ENCODE measurements at regions not wholly inside any gene's neighbourhood (a gene's known extent, or its start where the extent isn't known, plus 50 kb on each side); places are given as distances from the start of the nearest gene placed in this dataset.

DNA sequence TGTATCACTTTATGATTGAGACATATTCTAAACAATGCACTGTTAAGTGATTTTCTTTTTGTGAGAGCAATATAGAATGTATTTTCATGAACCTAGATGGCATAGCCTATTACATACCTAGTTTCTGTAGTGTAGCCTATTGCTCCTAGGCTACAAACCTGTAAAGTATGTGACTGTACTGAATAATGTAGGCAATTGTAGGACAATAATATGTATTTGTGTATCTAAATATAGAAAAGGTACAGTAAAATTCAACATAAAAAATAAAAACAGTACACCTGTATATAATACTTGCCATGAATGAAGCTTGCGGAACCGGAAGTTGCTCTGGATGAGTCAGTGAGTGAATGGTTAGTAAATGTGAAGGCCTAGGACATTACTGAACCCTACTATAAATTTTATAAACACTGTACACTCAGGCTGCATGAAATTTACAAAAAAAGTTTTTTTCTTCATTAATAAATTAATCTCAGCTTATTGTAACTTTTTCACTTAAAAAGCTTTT is 106.7 kb downstream of the VSIG4 start (continued):
- TF ChIP-seq, protein P1, sequence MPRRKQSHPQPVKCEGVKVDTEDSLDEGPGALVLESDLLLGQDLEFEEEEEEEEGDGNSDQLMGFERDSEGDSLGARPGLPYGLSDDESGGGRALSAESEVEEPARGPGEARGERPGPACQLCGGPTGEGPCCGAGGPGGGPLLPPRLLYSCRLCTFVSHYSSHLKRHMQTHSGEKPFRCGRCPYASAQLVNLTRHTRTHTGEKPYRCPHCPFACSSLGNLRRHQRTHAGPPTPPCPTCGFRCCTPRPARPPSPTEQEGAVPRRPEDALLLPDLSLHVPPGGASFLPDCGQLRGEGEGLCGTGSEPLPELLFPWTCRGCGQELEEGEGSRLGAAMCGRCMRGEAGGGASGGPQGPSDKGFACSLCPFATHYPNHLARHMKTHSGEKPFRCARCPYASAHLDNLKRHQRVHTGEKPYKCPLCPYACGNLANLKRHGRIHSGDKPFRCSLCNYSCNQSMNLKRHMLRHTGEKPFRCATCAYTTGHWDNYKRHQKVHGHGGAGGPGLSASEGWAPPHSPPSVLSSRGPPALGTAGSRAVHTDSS (CRISPR knock-in tag; conservative IDR thresholded peaks at IDR 0.05): no peak
- TF ChIP-seq CBX2 (IDR thresholded peaks at IDR 0.05; ENCODE audit: low read depth, low read length) (no peak), CBX2 (CRISPR knock-in tag; IDR thresholded peaks at IDR 0.05; ENCODE audit: low read depth) (no peak)

DNA sequence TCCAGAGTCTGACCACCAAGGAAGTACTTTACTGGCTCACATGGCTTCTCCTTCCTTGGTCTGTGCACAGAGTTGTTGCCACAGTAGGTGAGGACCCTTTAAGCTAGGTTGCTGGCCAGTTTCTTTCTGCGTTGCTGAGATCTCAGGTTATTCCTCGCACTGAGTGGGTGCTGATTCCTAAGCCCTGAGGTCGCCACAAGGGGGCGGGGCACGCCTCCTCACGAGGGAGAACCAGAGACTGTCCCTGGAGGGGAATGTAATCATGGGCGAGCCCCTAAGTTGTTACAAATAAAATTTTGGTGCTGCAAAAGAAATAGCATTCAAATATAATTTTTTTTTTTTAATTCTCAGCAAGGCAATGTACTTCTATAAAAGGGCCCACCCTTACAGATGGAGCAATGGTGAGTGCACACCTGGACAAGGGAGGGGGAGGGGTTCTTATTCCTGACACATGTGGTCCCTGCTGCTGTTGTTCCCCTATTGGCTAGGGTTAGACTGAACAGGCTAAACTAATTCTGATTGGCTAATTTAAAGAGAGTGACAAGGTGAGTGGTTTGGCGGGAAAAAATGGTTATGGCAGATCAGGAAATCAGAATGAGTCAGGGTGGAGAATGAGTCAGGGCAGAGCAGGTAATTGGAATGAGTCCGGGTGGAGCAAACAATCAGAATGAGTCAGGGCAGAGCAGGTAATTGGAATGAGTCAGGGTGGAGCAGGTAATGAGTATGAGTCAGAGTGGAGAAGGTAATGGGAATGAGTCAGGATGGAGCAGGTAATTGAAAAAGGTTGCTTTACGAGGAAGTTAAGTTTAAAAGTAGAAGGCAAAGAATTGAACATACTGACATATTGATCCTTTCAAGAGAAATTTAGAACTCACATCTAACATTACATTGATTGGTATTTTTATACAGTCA is 107.5 kb downstream of the VSIG4 start:
- FAIRE-seq: no peak
- H3K36me3 ChIP-seq (replicated peaks in 1 of 2; ENCODE audit: control insufficient read depth in 1 of 2, insufficient read depth in 2 of 2, low read length in 2 of 2): no peaks in the 10 kb centered on the region
- no peak overlapping the region for H3K27ac ChIP-seq (ENCODE audit: extremely low read length, insufficient read depth, low read length)
- ATAC-seq: peak; percentile 89
- in situ Hi-C loops (cut with HindIII; ENCODE audit: extremely low pct_ligation_motif_present, low pct_unique_long_range_greater_than_20kb) (no loop called here), intact Hi-C loops (cut with micrococcal nuclease; ENCODE audit: unreplicated experiment) (no loop called here)
- ChIA-PET CTCF (ENCODE audit: low intra/inter-chr PET ratio, low total read pairs) (interaction anchor here (1.2 kb wide), 1 partner anchor 799 kb away, joined by 3 read pairs; no protein-coding TSS in a partner anchor), POLR2A (no interaction called here)
- H3K9ac ChIP-seq (ENCODE audit: insufficient read depth, low read depth, low read length): no peak overlapping the region
- BruUV-seq (replicated peaks): no TSS peak
- no peaks in the 10 kb centered on the region for H3K27me3 ChIP-seq (ENCODE audit: control insufficient read depth in 1 of 2, insufficient read depth in 2 of 2, low read length in 2 of 2)
- H3K4me3 ChIP-seq (replicated peaks in 1 of 3; ENCODE audit: insufficient read depth in 1 of 3, low read depth in 2 of 3, low read length in 3 of 3): no peak overlapping the region
- H3K9me3 ChIP-seq (ENCODE audit: low read length): no peaks in the 10 kb centered on the region
- WGBS (ENCODE audit: low lambda C conversion rate): 3% methylated on average over 7 of the region's 10 CpGs
- TF ChIP-seq FOXA3 (CRISPR knock-in tag; IDR thresholded peaks at IDR 0.05): no peak
- TF ChIP-seq, protein P2, sequence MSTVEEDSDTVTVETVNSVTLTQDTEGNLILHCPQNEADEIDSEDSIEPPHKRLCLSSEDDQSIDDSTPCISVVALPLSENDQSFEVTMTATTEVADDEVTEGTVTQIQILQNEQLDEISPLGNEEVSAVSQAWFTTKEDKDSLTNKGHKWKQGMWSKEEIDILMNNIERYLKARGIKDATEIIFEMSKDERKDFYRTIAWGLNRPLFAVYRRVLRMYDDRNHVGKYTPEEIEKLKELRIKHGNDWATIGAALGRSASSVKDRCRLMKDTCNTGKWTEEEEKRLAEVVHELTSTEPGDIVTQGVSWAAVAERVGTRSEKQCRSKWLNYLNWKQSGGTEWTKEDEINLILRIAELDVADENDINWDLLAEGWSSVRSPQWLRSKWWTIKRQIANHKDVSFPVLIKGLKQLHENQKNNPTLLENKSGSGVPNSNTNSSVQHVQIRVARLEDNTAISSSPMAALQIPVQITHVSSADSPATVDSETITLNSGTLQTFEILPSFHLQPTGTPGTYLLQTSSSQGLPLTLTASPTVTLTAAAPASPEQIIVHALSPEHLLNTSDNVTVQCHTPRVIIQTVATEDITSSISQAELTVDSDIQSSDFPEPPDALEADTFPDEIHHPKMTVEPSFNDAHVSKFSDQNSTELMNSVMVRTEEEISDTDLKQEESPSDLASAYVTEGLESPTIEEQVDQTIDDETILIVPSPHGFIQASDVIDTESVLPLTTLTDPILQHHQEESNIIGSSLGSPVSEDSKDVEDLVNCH (CRISPR knock-in tag; IDR thresholded peaks at IDR 0.05): no peak
- peak; percentile 19; the same call in 1 of the 2 replicates for TF ChIP-seq FOSL2 (CRISPR knock-in tag; IDR thresholded peaks at IDR 0.05)
- TF ChIP-seq CENPT (CRISPR knock-in tag; IDR thresholded peaks at IDR 0.05; ENCODE audit: low read depth): no peak
- peak; percentile 25; the same call in 1 of the 2 replicates for TF ChIP-seq STAG1 (CRISPR knock-in tag; IDR thresholded peaks at IDR 0.05)
- TF ChIP-seq, protein P3, sequence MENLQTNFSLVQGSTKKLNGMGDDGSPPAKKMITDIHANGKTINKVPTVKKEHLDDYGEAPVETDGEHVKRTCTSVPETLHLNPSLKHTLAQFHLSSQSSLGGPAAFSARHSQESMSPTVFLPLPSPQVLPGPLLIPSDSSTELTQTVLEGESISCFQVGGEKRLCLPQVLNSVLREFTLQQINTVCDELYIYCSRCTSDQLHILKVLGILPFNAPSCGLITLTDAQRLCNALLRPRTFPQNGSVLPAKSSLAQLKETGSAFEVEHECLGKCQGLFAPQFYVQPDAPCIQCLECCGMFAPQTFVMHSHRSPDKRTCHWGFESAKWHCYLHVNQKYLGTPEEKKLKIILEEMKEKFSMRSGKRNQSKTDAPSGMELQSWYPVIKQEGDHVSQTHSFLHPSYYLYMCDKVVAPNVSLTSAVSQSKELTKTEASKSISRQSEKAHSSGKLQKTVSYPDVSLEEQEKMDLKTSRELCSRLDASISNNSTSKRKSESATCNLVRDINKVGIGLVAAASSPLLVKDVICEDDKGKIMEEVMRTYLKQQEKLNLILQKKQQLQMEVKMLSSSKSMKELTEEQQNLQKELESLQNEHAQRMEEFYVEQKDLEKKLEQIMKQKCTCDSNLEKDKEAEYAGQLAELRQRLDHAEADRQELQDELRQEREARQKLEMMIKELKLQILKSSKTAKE (CRISPR knock-in tag; IDR thresholded peaks at IDR 0.05; ENCODE audit: borderline replicate concordance): no peak
- TF ChIP-seq TOPORS (CRISPR knock-in tag; IDR thresholded peaks at IDR 0.05): no peak
- TF ChIP-seq, protein P4, sequence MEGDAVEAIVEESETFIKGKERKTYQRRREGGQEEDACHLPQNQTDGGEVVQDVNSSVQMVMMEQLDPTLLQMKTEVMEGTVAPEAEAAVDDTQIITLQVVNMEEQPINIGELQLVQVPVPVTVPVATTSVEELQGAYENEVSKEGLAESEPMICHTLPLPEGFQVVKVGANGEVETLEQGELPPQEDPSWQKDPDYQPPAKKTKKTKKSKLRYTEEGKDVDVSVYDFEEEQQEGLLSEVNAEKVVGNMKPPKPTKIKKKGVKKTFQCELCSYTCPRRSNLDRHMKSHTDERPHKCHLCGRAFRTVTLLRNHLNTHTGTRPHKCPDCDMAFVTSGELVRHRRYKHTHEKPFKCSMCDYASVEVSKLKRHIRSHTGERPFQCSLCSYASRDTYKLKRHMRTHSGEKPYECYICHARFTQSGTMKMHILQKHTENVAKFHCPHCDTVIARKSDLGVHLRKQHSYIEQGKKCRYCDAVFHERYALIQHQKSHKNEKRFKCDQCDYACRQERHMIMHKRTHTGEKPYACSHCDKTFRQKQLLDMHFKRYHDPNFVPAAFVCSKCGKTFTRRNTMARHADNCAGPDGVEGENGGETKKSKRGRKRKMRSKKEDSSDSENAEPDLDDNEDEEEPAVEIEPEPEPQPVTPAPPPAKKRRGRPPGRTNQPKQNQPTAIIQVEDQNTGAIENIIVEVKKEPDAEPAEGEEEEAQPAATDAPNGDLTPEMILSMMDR (CRISPR knock-in tag; IDR thresholded peaks at IDR 0.05): peak; percentile 50
- peak; percentile 1 for DNase-seq (ENCODE audit: low spot score)
- no peaks in the 10 kb centered on the region for H4K20me1 ChIP-seq (ENCODE audit: insufficient read depth, low read length)
- H3K4me2 ChIP-seq (ENCODE audit: low read depth, low read length): no peak overlapping the region
- H2AFZ ChIP-seq (ENCODE audit: low read length): no peak overlapping the region
- no peaks in the 10 kb centered on the region for H3K79me2 ChIP-seq (ENCODE audit: insufficient read depth, low read length)
- no peaks in the 10 kb centered on the region for H3K4me1 ChIP-seq (ENCODE audit: insufficient read depth, low read length)

Data from HepG2 (cell line).